ENCODE measurements at regions not wholly inside any gene's neighbourhood (a gene's known extent, or its start where the extent isn't known, plus 50 kb on each side); places are given as distances from the start of the nearest gene placed in this dataset.

DNA sequence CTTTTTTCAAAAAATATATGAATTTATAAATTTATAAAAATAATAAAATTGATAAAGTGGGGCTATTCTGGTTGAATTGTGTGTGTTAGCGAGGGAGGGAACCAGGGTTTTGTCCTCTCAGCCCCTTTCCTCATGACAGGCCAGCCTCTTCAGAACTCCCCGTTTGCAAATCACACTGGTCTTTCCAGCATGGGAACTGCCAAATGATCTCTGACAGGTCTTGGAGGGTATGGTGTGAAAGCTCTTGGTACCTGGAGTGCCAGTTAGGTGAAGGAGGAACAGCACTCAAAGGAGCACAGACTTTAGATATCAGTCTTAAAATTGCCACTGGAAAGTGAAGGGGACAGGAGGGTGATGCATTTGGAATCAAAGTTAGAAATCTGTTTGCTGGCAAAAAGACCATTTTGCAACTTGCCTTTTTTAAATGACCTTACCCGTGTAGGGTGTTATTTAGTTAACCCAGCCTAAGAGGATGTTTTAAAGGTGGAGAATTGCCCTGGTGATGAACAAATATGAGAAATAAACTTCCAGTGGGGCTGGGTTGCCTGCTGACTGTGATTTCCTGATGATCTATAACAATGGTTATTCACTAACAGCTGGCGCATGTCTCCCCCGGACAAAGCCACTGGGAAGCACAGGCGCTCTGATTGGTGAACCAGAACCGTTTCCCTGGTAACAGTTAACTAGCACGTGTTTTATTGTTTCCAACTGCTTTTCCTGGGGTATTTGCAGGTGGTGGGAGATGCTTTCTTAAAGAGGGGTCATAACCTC is 85.3 kb upstream of the EFEMP1 start:
- TF ChIP-seq, protein P1, sequence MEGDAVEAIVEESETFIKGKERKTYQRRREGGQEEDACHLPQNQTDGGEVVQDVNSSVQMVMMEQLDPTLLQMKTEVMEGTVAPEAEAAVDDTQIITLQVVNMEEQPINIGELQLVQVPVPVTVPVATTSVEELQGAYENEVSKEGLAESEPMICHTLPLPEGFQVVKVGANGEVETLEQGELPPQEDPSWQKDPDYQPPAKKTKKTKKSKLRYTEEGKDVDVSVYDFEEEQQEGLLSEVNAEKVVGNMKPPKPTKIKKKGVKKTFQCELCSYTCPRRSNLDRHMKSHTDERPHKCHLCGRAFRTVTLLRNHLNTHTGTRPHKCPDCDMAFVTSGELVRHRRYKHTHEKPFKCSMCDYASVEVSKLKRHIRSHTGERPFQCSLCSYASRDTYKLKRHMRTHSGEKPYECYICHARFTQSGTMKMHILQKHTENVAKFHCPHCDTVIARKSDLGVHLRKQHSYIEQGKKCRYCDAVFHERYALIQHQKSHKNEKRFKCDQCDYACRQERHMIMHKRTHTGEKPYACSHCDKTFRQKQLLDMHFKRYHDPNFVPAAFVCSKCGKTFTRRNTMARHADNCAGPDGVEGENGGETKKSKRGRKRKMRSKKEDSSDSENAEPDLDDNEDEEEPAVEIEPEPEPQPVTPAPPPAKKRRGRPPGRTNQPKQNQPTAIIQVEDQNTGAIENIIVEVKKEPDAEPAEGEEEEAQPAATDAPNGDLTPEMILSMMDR (IDR thresholded peaks at IDR 0.05) = no peak
- TF ChIP-seq EZH2 (IDR thresholded peaks at IDR 0.05; ENCODE audit: borderline replicate concordance, insufficient read depth, low read depth, low read length, poor library complexity, severe bottlenecking) = no peak

Measured in B cell (primary cell).